ENCODE measurements at regions not wholly inside any gene's neighbourhood (a gene's known extent, or its start where the extent isn't known, plus 50 kb on each side); places are given as distances from the start of the nearest gene placed in this dataset.

GRCh38 chr4:170804930-170805329 is 715.2 kb upstream of the AADAT start:
- TF ChIP-seq CTCF (IDR thresholded peaks at IDR 0.05) = no peak
- TF ChIP-seq POLR2A (IDR thresholded peaks at IDR 0.05) = no peak

Measured in testis (tissue), 2 donors.